ENCODE measurements at regions not wholly inside any gene's neighbourhood (a gene's known extent, or its start where the extent isn't known, plus 50 kb on each side); places are given as distances from the start of the nearest gene placed in this dataset.

DNA sequence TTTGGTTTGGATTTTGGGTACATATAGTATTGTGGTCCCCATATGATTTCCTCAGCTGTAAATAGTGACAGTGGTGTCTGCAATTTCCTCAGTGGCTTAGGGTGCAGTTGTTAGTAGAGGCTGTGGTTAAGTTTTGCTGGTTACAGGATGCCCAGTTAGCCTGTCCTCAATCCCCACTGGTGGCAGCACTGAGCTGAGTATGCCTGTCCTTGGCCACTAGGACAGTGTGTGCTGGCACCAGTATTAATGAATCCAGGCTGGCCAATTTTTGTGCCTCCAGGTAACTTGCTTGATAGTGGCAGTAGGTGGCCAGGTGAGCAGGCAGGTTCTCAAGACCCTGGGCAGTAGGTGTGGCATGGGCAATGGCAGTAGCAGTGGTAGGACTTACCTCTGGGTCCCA is 973.1 kb downstream of the TMEM182 start:
- DNase-seq (ENCODE audit: low read depth in 4 of 4, low spot score in 3 of 4), result no peak

DNA sequence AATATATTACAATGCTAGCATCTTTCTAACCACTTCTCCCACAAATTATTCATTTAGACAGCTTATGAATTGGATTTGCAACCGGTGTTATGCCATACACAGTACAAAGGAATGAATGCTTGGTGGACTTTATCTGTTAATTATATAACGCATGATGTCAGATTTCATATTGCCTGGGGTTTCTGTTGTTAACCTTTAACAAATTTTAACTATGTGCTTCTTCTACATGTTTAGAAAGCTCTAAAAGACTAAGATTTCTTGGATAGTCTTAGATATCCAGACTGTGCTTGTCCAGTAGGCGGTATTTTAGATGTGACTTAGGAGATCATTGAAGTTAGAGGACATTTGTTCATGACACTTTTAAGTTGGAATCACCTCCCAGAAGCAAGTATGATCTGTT is 976.3 kb downstream of the TMEM182 start:
- DNase-seq (ENCODE audit: low read depth in 4 of 4, low spot score in 3 of 4), result no peak

DNA sequence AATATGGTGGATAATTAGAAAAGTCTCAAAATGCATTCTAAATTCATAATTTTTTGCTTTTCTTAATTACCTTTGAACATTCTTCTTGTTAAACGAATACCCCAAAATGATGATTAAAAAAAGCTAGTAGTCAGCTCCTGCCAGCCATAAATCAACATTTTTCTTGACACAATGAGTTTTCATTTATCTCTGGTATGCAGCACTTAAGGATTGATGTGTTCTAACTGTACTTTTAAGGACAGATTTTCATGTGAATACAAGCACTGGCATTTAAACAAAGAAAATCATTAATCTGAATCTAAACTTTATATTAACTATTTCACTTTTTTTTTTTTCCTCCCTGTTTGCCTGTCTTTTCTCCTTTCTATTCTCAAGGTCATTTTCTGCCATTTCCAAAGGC is 976.8 kb downstream of the TMEM182 start:
- no peak for DNase-seq (ENCODE audit: low read depth in 4 of 4, low spot score in 3 of 4)

DNA sequence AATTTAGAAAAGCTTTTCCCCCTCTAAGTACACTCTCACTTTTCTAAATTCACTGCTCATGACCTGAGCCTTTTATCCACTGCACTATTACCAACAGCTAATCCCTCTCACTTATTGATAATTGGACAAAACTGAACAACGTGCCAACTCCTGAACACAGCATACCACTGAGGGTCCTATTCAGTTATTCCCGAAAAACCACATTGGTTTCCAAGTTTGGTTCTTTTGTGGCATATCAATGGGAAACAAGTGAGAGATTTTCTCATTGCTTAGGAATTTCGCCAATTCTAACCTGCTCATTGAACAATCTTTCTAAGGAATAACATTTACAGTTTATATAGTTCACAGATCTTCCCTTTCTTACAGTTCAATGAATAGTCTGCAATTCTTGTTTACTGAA is 977.4 kb downstream of the TMEM182 start:
- DNase-seq (ENCODE audit: low read depth in 4 of 4, low spot score in 3 of 4), result no peak

DNA sequence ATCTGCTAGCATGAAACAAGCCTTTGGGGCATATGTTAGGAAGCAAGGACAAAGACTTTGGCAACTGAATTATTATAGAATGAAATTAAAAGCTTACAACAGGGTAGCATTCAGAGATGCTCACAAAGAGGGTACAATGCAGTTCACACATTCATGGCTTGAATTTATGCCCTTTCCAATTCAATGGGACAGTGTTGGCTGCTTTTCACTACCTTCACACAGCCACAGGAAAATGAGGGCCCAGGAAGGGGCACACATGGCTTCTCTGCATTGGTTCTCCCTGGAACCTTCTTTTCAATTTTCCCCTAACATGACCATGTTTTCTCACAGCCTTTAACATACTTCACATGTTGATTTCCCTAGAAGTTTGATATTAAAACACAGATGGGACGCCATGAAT is 978.1 kb downstream of the TMEM182 start:
- DNase-seq (ENCODE audit: low read depth in 4 of 4, low spot score in 3 of 4), result no peak

DNA sequence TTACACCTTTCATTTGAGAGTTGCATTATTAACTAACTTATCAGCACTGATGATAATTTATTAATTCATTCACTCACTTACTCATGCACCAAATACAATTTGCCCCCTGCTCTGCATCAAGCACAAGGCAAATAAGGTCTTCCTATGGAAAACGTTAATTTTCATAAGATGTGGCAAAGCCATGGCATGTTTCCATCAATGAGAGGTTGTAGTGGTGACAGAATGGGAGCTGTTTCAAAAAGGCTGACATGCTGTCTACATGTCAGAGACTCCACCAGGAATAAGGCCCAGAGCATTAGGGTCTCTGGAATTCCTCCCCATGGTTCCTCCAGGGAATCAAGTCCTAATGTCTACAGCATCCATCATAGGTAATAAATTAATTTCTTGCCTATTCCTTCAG is 978.8 kb downstream of the TMEM182 start:
- no peak for DNase-seq (ENCODE audit: low read depth in 4 of 4, low spot score in 3 of 4)

DNA sequence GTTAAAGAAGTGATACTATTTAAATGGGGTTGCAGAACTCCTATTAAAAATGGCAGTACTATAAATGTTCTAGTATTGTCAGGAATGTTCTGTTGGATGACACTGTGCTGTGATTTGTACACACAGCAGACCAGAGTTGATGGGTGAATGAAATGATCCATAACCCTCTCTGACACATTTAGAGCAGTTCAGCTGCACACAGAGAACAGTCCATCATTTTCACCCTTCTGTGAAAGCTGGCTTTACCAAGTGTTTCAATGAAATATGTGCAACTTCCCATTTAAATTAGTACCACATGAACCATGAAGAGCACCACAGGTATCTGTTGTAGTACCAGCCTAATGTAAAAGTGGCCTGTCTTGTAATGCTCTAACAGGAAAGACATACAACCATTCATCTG is 981.4 kb downstream of the TMEM182 start:
- DNase-seq (ENCODE audit: low read depth in 4 of 4, low spot score in 3 of 4), result no peak

DNA sequence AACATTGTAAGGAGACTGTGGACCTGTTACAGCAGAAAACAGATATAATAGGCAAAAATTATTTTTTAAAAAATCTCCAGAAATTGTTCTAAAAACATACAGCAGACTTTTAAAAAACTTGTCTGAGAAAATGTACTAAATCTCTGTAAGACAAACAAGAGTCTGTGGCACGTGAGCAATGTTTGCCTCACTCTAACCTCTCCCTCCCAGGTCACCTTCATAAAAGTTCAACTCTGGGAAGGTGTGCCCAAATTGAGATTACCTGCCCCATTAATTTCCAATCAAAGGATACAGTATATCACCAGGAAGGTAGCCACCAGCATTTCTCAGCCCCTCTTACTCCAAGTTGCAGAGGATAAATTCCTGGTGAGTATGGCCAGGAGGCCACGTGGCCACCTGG is 992.7 kb downstream of the TMEM182 start:
- DNase-seq (ENCODE audit: low read depth in 4 of 4, low spot score in 3 of 4), result no peak

DNA sequence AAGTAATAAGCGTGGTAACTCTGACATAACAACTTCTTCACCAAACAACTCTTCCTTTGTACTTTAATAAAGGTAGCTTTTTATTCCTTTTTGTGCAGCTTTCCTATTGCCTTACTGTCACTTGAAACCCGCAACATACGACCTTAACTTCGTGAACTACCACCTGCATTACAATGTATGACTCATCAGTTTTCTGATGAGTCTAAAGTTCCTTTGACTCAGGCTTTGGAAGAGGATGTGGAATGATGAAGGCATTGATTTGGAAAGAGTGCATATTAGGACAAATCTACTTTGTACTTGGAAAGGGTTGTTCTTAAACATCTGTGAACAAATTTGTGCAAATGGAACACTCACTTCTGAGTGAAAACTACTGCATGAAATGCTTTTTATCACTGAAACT is 1012.1 kb downstream of the TMEM182 start:
- no peak for DNase-seq (ENCODE audit: low read depth in 4 of 4, low spot score in 3 of 4)

DNA sequence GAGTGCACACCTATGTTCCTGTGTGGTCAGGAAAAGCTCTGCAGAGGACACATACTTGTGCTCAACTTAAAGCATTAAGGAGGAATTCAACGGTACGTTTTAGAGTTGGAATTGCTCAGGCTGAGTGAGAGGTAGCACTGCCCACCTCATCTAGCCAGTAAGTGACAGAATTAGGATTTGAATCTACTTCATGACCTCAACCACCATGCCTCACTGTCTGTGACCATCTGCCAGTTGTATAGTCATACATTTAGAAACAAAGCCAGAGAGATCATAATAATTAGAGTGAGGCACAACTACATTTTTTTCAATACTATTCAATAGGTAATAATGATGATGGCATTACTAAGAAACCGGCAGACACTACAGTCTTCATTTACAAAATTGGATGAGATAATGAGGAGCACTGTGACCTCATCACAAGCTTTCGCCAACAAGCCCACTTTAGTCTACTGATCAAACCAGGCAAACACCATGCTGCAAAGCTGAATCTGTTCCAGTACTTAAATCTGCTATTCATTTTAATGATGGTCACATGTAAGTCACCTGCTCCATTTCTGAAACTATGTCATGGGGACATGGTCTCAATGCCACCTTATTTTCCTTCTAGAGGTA is 1018.4 kb downstream of the TMEM182 start:
- DNase-seq (ENCODE audit: low read depth in 4 of 4, low spot score in 3 of 4), result no peak

DNA sequence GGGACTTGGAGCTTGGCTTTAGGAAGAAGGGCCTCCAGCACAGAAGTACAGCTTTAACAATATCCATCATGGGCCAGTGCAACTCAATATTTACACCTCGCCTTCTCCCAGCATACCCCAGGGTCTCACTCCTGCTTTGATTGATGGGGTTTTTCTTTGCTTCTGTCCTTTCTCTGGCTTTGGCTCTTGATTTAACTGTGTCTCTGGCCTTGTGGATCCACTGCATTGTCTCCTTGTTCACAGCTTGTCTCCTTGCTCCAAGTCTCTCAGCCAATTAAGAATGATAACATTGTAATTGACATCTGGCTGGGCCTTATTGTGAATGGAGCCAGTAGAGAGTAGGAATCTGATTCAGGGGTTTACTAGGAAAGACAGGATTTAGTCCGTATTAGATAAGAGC is 1019.5 kb downstream of the TMEM182 start:
- DNase-seq (ENCODE audit: low read depth in 4 of 4, low spot score in 3 of 4), result no peak

DNA sequence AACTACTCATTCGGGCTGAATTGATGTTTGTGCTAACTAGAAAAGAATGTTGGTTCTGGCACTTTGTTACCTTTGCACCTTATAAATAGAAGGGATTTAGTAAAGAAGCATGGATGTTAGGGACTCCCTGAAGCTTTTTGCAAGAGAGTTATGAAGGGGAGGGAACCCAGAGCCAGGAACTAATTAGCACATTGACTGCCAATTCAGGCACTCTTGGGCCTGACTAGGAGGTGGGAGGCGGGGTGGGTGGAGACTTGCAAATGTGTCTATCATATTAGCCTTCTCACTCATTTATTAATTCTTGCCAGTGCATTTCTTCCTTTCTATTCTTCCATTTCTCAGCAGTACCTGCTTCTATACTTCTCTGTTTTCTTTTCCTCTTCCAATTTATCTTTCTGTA is 1022.4 kb downstream of the TMEM182 start:
- DNase-seq (ENCODE audit: low read depth in 4 of 4, low spot score in 3 of 4), result no peak

DNA sequence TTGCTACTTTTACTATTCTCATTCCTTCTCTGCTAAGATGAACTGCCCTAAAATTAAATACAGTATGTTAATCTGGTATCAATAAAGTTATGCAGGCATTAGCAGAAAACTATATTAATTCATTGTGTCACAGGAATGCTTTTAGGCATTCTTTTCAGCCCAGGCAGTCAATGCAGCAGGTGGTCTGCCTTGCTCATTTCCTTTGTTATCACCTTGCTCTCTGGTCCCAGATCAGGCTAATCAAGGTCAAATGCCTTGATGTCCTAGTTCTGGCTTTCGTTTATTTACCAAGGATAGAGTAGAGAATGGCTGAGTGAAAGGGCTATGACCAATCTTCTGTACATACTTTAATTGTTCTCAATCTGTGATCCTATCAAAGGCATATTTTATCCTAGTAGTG is 1023.6 kb downstream of the TMEM182 start:
- DNase-seq (ENCODE audit: low read depth in 4 of 4, low spot score in 3 of 4), result no peak

DNA sequence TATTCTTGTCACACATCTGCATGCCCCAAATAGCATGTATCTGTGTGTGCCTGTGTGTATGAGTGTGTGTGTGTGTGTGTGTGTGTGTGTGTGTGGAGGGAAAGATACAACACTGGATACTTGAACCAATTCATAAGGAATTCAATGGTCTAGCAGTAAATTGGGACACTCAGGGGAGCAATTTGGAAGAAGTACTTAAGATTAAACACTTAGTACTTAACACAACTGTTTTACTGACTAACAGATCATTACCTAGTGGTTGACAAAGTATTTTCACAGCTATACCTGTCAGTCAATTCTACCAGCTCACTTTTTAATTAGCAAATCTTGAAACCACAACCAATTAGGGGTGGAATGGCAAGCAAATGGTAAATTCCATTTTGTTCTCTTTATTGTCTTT is 1024.1 kb downstream of the TMEM182 start:
- DNase-seq (ENCODE audit: low read depth in 4 of 4, low spot score in 3 of 4), result no peak

DNA sequence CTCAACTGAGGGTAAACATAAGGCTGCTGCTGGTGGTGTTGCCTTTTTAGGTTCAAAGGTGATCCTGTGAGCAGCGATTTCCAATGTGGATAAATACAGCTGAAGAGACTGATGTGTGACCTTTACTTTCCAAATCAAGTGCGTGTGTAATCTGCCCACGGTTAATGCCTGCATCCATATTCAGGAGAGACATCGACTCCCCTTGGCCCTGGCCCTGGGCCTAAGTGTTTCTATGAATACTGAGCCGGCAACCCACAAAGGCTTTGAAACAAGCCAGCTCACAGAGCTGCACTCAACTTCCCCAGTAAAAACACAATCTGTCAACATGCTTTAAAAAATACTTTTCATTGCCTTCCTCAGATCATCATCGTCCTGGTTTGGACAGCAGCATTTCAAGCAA is 1026.6 kb downstream of the TMEM182 start:
- no peak for DNase-seq (ENCODE audit: low read depth in 4 of 4, low spot score in 3 of 4)

DNA sequence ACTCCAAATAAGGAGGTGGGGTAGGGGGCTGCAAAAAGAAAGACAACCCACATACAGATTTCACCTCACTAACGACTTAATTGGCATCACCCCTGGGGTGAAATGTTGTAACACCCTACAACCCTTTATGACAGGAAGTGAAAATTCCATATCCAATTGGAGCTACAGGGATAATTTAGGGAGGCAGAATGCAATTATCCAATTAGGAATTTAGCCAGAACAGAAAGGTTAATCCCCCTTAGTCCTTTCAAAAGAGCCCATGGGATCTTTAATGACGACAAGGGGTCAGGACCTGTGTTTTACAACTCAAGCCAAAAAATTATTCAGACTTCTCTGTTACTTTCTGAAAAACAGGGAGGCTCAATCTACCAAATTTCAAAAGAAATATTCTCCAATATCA is 1027.1 kb downstream of the TMEM182 start:
- DNase-seq (ENCODE audit: low read depth in 4 of 4, low spot score in 3 of 4), result no peak

DNA sequence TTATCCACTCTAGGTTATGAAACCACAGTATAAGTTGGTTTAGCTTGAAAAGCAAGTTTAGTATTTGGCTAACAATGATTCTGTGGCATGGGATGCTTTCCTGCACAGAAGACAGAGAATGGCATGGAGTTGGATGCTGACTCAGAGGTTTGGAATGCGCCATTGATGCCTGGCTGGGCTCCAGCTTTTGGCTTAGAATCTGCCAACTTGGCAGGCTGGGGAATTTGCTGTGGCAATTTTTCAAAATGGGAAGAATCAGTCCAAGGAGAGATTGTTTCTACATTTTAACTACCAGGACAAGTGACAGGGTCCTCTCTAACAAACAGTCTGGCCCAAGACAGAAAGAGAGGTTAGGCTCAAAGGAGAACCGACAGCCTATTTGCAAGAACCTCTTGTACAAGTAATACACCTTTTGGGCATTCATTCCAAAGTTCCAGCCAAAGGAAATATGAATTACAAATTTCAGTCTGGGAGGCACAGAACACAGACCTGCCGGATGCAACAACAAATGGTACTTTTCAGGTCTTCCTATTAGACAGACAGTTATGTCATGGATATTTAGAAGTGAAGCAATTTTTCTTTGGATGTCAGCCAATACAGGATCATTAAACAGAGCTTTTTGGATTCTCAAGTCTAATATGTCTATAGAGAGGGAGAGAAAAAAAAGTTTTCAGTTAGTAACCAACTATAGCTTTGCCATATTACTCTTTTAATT is 1027.7 kb downstream of the TMEM182 start:
- peak in 2 of 4 donors; percentile 0 to 29 for DNase-seq (ENCODE audit: low read depth in 4 of 4, low spot score in 3 of 4)

DNA sequence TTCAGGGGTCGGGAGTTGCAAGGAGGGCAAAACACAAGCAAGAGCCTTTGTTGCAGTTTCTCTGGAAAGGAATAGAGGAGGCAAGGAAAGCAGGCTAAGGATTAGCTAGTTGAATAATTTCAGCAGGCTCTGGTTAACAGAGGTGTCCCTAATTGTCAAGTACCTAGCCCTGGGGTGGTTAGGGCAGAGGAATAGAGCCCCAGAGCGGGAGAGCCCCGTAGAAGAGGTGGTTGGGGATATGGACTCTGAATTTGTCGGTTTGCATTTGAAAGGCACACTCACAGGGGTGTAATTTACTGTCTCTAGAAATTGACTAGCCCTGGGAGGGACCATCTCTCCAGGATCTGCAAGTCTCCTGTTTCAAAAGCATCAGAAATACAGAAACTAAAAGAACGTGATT is 1030.2 kb downstream of the TMEM182 start:
- no peak for DNase-seq (ENCODE audit: low read depth in 4 of 4, low spot score in 3 of 4)

DNA sequence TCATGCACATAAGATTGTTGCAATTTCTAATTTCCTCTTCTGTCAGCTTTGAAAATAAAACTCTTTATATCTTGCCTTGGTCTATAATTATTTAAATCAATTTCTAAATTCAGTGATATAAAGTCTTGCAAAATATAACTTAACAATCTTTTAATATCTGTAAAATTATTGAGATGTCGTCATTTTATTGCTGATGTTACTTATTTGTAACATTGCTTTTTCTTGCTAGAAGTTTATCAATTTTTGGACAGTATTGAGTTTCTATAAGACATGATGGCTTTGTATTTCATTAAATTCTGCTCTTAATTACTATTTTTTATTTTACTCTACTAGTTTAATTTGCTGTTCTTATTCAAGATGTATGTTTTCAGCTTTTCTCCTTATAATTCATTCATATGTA is 1036.5 kb downstream of the TMEM182 start:
- no peak for DNase-seq (ENCODE audit: low read depth in 4 of 4, low spot score in 3 of 4)

DNA sequence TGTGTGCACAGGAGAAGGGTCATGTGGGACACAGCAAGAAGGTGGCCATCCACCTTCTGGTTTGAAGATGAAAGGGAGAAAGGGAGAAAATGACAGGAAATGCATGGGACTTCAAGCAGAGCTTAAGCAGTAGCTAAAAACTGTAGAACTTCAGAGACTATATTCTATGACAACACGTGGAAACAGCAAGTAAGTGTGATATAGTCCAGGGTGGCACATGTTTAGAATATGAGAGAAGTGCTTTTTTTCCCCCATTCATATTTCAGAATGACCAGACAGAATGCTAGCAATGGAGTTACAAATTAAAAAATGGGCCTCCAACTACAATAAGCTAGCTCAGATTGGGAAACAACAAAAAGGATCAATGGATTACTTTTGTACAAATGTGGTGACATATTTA is 1042.2 kb downstream of the TMEM182 start:
- no peak for DNase-seq (ENCODE audit: low read depth in 4 of 4, low spot score in 3 of 4)

DNA sequence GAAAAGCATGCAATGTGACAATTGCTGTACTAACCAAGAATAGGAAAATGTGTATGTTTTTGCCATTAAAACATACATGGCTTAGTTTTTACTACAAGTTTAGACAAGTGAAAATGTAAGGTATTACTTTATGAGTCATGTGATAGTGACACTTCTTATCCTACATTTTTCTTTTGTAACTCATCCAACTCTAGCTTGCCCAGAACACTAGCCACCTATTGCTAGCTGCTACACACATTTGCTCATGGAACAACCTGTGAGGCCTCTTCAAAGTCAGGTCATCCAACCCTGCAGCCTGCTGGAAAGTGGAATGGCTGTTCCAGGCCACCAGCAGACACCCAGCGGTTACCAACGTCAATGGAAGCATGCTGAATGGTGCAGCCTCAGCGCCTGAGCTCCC is 1043.9 kb downstream of the TMEM182 start:
- DNase-seq (ENCODE audit: low read depth in 4 of 4, low spot score in 3 of 4), result no peak

DNA sequence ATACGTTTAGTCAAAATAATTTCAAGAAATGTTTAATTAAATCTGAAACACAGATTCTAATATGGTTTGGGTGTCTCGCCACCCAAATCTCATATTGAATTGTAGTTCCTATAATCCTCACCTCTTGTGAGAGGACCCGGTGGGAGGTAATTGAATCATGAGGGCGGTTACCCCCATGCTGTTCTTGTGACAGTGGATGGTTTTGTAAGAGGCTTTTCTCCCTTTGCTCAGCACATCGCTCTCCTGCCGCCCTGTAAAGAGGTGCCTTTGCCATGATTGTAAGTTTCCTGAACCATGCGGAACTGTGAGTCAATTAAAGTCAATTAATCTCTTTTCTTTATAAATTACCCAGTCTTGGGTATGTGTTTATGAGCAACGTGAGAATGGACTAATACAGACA is 1045.1 kb upstream of the POU3F3 start:
- DNase-seq (ENCODE audit: low read depth in 4 of 4, low spot score in 3 of 4), result no peak

DNA sequence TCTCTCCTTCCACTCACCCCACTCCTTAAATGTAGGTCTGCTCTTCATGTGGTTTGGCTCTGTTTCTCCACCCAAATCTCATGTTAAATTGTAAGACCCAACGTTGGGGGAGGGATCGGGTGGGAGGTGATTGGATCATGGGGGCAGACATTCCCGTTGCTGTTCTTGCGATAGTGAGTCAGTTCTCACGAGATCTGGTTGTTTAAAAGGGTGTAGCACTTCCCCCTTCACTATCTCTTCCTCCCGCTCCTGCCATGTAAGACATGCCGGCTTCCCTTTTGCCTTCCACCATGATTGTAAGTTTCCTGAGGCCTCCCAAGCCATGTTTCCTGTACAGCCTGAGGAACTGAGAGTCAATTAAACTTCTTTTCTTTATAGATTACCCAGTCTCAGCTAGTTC is 1044.5 kb upstream of the POU3F3 start:
- no peak for DNase-seq (ENCODE audit: low read depth in 4 of 4, low spot score in 3 of 4)

Measured in right renal pelvis (tissue), 4 donors.